Ishikawa (cell line): ENCODE measurements at regions not wholly inside any gene's neighbourhood (a gene's known extent, or its start where the extent isn't known, plus 50 kb on each side); places are given as distances from the start of the nearest gene placed in this dataset.

Experiments
- MAX ChIP-seq: IDR thresholded peaks from 2 replicates; pipeline ENCODE4 v1.6.1; 2012
- RAD21 ChIP-seq: IDR thresholded peaks from 2 replicates; pipeline ENCODE4 v1.6.1; 2012; ENCODE audit warnings: low read depth
- TEAD4 ChIP-seq: IDR thresholded peaks from 2 replicates; pipeline ENCODE4 v1.6.1; 2012

- no peak for TF ChIP-seq MAX
- no peak for TF ChIP-seq RAD21
- TF ChIP-seq TEAD4, result no peak
Observed at GRCh38 chr7:96410126-96410839, 88.4 kb upstream of the SLC25A13 start.
